GM18505 (cell line): ENCODE measurements at regions not wholly inside any gene's neighbourhood (a gene's known extent, or its start where the extent isn't known, plus 50 kb on each side); places are given as distances from the start of the nearest gene placed in this dataset.

Source experiments
- ATAC-seq: cut with Tn5 transposase; IDR thresholded peaks from one replicate; pipeline ENCODE4 v1.9.1; 2021; ENCODE audit not compliant: unreplicated experiment
- POLR2A ChIP-seq: IDR thresholded peaks from 4 replicates; pipeline ENCODE4 v1.6.1; 2011; ENCODE audit warnings: borderline replicate concordance; ENCODE audit not compliant: insufficient read depth, insufficient read length; ENCODE audit errors: extremely low read depth

DNA sequence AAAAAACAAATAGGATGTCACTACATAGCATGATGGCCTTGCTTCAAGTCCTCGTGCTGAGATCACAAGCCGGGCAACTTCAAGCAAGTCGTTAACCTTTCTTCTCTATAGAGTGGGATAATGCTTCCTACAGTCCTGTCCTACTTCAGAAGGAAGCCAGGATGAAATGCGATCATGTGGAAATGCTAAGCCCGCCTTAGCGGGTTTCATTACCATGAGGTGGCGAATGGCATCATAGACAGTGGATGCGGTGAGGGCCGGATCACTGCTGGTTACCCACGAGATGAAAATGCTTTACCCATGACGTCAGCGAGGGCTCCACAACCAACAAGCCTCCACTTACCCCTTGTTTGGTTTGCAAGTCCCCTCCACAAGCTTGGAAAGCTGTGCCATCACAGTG lies 206.4 kb downstream of the TBXT start:
- TF ChIP-seq POLR2A = no peak
- no peak for ATAC-seq

DNA sequence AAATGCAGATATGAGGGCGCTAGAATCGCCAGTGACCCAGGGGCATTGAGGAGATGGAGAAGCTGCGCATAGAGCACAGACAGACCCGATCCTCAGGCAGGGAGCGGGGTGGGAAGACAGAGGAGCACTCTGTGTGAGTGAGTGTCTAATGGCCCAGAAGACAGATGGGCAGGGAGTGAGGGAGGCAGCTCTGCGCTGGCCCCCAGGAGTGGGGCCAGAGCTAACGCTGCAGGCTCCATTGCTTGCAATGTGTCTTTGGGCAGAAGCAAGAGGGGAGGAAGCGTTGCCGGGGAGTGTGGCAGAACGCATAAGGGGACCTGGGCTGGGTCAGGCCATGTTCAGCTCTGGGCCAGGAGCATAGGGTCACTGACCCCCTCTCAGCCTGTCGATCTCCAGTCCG lies 207.0 kb downstream of the TBXT start:
- no peak for ATAC-seq
- no peak for TF ChIP-seq POLR2A

DNA sequence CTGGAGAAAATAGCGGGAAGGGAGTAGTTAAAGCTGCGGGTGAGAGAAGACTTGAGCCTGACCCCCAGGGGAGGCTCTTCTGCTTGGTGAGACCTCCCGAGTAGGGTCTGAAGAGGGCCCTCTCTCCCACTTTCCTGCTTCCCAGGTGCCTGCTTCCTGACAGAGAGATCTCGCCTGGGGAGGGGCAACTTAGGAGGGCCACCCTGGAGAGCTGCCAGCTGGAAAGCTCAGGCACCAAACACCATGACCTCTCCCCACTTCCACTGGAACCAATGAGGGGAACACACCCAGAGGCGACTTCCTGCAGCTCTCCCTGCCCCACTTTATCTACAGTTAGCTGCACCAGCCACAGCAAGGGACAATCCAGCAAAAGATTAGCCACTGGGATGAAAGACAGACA lies 208.0 kb downstream of the TBXT start:
- no peak for ATAC-seq
- TF ChIP-seq POLR2A = no peak

DNA sequence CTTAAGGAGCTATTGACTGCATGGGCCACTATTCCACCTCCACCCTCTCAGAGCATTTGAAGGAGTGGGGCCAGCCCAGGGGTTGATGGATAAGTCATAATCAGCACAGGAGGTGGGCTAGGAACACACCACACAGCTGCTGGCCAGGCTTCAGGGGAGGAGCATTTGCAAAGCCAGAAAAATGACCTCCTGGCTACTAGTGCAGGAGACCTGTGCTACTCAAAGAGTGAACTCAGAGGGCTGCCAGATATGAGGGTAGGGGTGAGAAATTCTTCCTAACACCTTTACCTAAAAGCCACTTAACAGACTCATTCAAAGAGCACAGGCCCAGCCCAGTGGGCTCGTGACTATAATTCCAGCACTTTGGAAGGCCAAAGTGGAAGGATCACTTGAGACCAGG lies 210.8 kb downstream of the TBXT start:
- no peak for TF ChIP-seq POLR2A

DNA sequence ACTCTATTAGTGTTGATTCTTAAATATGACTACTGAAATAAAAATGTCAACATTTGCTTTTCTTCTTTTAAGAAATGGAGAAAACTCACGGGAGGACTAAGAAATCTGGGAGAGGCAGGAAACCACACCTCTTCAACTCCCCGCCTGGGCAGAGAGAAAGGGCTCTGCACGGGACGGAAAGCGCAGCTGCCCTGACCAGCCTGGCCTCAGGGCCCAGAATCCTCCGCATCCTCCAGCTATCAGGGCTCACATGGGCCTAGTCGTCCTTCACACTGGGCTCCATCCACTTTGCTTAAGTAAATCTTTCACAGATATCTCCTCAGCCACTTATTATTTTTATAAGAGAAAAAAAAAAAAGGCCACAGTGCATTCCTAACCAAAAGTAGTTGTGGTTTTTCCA lies 215.1 kb downstream of the TBXT start:
- TF ChIP-seq POLR2A = no peak
- ATAC-seq = no peak

More for the DNA sequence above, 210.8 kb downstream of the TBXT start:
- no peak for ATAC-seq

DNA sequence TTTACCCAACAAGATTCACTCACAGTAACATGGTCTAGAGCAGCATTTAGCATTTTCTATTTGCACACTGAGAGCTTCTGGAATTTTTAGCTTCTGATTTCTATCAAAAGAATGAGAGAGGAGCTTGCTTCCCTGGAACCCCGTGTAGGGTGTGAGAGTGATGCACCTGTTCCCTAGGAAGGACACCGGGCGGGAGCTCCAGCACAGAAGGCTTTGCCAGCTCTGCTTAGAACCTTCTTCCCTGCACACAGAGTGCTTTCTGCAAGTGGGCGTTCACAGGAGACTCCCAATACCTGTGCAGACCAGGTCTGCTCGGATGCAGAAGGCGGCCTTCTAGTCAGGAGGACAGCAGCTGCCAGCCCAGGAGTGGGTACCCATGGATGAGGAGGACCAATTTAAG lies 217.3 kb downstream of the TBXT start:
- no peak for TF ChIP-seq POLR2A
- ATAC-seq = no peak

DNA sequence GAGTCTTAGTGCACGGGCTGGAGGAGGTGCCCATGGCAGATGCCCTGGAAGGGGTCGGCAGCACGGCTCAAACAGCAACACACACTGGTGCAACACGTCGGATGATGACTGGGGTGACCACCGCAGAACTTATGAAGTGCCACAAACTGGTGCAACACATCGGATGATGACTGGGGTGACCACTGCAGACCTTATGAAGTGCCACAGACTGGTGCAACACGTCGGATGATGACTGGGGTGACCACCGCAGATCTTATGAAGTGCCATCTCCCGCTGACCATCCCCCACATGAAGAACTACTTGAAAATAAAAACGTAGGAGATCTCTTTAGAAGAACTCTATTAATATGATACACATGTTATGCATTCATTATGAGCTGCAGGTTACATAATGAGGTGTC lies 218.3 kb downstream of the TBXT start:
- no peak for TF ChIP-seq POLR2A
- ATAC-seq = no peak

DNA sequence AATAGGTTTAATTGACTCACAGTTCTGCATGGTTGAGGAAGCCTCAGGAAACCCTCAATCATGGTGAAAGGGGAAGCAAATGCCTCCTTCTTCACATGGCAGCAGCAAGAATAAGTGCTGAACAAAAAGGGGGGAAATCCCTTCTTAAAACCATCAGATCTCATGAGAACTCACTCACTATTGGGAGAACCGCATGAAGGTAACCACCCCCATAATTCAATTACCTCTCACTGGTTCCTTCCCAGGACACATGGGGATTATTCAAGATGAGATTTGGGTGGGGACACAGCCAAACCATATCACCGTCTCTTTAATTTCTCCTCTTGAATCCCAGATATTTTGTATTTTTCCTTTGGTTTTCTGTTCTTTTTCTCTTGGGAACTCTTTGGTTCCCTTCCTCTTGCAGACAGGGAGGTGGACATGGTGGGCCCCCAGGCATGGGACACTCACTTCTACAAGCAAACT lies 223.6 kb downstream of the TBXT start:
- ATAC-seq = no peak
- no peak for TF ChIP-seq POLR2A

DNA sequence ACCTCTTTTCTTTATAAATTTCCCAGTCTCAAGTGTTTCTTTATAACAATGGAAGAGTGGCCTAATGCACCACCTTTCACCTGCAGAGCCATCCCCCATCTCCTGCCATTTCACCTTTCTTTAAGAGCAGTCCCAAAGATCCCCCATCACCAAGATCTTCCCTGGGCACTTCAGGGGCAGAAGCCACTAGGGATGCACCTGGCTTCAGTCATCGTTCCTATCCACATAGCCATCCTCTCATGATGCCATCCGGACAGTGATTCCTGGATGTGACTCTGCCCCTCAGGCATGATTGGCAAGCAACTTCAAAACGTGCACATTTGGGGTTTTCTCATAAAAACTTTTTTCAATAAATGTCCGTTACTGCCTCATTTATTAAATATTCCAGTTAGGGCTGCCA lies 225.9 kb downstream of the TBXT start:
- TF ChIP-seq POLR2A = no peak
- no peak for ATAC-seq

DNA sequence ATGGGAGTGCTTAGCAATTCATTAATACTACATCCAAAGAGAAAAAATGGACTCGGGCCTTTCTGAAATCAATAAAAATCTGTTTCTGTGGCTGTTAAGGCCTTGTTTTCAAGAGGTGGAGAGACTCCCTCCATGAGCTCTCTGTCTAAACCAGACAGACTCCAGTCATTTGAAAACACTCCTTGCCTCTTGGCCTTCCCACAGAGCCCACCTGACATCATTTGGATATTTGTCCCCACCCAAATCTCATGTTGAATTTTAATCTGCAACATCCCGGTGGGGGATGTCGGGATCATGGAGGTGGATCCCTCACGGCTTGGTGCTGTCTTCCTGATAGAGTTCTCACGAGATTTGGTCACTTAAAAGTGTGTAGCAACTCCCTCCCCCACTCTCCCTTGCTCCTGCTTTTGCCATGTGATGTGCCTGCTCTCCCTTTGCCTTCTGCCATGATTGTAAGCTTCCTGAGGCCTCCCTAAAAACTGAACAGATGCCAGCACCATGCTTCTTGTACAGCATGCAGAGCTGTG lies 226.3 kb downstream of the TBXT start:
- no peak for ATAC-seq
- no peak for TF ChIP-seq POLR2A

DNA sequence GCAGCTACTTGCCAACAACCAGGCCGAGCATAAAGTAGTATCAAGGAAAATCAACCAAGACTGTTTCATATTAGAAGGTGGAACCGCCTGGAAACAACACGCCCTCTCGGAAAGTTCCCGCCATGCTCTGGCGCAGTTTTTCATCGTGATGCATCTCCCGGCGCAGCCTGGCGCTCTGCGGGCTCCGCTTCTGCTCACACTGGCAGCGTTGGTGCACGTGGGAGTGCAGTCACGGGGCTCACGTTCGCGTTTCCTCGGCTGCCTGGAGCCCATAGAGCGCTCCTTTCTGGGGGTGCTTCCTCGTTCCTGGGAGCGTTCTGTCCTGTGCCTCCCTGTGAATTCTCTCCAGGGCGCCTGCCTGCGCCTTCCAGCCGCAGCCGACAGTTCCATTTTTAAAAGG lies 227.3 kb downstream of the TBXT start:
- no peak for ATAC-seq
- TF ChIP-seq POLR2A = no peak

DNA sequence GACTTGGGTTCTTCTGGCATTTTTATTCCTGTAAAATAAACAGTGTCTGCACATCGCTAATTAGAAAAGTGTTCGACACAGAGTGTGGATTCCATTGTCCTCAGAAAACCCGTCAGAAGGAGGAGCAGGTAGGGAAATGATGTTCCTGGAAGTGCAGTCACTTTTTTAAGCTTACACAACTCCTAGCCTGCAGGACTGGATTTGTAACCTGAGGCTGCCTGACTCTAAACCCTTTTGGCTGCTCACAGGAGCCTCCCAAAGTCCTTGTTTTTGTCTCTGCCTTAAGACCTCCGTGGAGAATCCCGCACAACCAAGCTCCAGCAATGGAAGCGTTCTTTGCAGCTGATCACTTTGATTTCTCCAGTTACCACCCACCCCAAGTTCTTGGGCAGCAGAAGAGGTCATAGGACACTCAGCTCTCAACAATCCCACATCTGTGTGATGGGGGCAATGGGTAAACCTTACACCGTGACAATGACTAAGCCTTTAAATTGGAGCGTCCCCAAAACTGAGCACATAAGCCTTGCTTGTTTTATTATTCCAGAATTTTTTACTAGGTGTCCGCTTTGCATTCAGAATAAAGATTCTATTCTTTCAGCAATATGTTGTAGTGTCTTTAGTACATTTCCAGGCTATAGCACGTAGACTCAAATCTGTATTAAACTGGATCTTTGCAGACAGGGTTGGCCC lies 227.9 kb downstream of the TBXT start:
- no peak for ATAC-seq
- no peak for TF ChIP-seq POLR2A

DNA sequence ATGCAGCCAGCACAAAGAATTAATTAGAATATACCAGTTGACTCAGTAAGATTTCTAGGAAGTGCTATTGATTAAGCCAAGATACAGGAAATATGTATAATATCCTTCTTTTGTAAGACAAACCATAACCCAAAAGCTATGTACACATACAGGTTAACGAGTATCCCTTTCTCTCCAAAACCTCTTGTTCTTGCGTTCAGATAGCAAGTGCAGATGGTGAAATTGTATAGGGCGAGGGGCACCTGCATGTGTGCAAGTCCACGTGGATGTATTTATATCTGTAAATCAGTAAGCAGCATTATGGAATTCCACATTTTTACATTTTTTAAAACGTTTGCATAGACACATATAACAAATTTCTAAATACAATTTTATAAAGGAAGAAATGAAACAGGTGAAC lies 228.6 kb downstream of the TBXT start:
- TF ChIP-seq POLR2A = no peak
- ATAC-seq = no peak

DNA sequence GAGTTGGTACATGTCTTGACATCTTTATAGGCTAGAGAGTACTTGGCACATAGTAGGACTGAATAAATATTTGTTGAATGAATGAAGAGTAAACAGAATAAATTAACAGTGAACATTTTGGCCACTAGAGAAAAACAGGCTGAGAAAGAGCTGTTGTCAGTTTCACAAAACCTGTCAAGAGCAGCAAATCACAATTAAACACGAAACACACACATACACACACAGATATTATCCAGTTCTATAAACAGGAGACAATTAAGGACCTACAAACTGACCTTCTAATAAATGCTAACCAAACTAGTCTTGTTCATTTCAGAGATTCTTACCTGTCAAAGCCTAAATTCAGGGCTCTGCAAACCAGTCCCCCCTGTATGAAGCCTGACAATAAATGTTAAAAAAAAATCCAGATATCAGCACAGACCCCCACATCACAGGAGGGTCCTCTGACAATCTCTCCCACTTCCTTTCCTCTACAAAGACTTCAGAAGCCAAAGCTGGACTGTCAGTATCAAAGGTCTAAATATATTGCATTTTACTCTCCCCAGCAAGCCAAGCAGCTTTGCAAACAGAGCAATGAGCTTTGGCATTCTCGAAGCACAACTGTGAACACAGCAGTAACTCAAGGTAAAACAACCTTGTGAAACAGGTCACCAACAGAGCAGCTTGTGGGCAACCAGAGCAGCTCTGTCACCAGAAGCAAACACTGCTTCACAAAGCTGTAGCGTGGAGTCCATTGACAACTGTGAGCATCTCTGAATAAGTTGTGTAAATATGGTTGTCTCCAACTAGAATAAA lies 229.9 kb downstream of the TBXT start:
- ATAC-seq = no peak
- TF ChIP-seq POLR2A = no peak
